ENCODE measurements at regions not wholly inside any gene's neighbourhood (a gene's known extent, or its start where the extent isn't known, plus 50 kb on each side); places are given as distances from the start of the nearest gene placed in this dataset.

- no peak for TF ChIP-seq TCF7L2 (IDR thresholded peaks at IDR 0.05; ENCODE audit: borderline replicate concordance, low read depth, low read length)
- no peak for TF ChIP-seq ZNF658 (tag by site-specific recombination; IDR thresholded peaks at IDR 0.05)
- TF ChIP-seq ZNF37A (tag by site-specific recombination; IDR thresholded peaks at IDR 0.05): no peak
- no peak for TF ChIP-seq WT1 (tag by site-specific recombination; IDR thresholded peaks at IDR 0.05)
- TF ChIP-seq EGR2 (tag by site-specific recombination; IDR thresholded peaks at IDR 0.05; ENCODE audit: low read depth): no peak
- no peak for TF ChIP-seq KLF17 (tag by site-specific recombination; IDR thresholded peaks at IDR 0.05)
- no peak for TF ChIP-seq BCL11A (tag by site-specific recombination; IDR thresholded peaks at IDR 0.05; ENCODE audit: low read depth)
- no peak for TF ChIP-seq ZNF560 (tag by site-specific recombination; IDR thresholded peaks at IDR 0.05; ENCODE audit: borderline replicate concordance)
- no peak for TF ChIP-seq ZFP41 (tag by site-specific recombination; IDR thresholded peaks at IDR 0.05; ENCODE audit: borderline replicate concordance)
- no peak for TF ChIP-seq ZNF830 (tag by site-specific recombination; IDR thresholded peaks at IDR 0.05; ENCODE audit: low read depth)
- TF ChIP-seq ZNF423 (tag by site-specific recombination; IDR thresholded peaks at IDR 0.05): no peak
These were observed 219.2 kb downstream of the FSCB start (continued) for GRCh38 chr14:44287858-44288257.

- TF ChIP-seq KLF8 (tag by site-specific recombination; IDR thresholded peaks at IDR 0.05) (no peak), ZNF391 (tag by site-specific recombination; IDR thresholded peaks at IDR 0.05; ENCODE audit: borderline replicate concordance, low read depth) (no peak), ZNF654 (tag by site-specific recombination; IDR thresholded peaks at IDR 0.05; ENCODE audit: low read depth) (no peak), ZNF426 (tag by site-specific recombination; IDR thresholded peaks at IDR 0.05) (no peak), ZNF23 (tag by site-specific recombination; IDR thresholded peaks at IDR 0.05; ENCODE audit: borderline replicate concordance) (no peak), ZNF302 (tag by site-specific recombination; IDR thresholded peaks at IDR 0.05; ENCODE audit: low read depth) (no peak), PBX3 (CRISPR knock-in tag; IDR thresholded peaks at IDR 0.05) (no peak), OVOL3 (tag by site-specific recombination; IDR thresholded peaks at IDR 0.05) (no peak), ZNF776 (tag by site-specific recombination; IDR thresholded peaks at IDR 0.05; ENCODE audit: borderline replicate concordance) (no peak), KLF9 (tag by site-specific recombination; IDR thresholded peaks at IDR 0.05; ENCODE audit: low read depth) (no peak), ZBTB17 (tag by site-specific recombination; IDR thresholded peaks at IDR 0.05) (no peak), ZNF311 (tag by site-specific recombination; IDR thresholded peaks at IDR 0.05; ENCODE audit: borderline replicate concordance) (no peak), ZNF549 (tag by site-specific recombination; IDR thresholded peaks at IDR 0.05) (no peak), PRDM2 (tag by site-specific recombination; IDR thresholded peaks at IDR 0.05; ENCODE audit: borderline replicate concordance) (no peak), ZBTB26 (tag by site-specific recombination; optimal IDR thresholded peaks at IDR 0.05) (no peak)
- no peak overlapping the region for H3K27ac ChIP-seq (ENCODE audit: extremely low read depth, low read depth, low read length)
- H3K4me1 ChIP-seq (ENCODE audit: control insufficient read depth, insufficient read depth, low read length): no peaks in the 10 kb centered on the region
- no peaks in the 10 kb centered on the region for H3K36me3 ChIP-seq (ENCODE audit: control insufficient read depth in 2 of 2, insufficient read depth in 1 of 2, low read length in 2 of 2)
- POLR2A ChIA-PET: no interaction called here
- H3K4me3 ChIP-seq (ENCODE audit: low read depth, low read length): no peak overlapping the region
- CTCF ChIA-PET: no interaction called here
- no peaks in the 10 kb centered on the region for H3K9me3 ChIP-seq (ENCODE audit: control insufficient read depth, insufficient read depth, low read depth, low read length)
These were observed 220.9 kb downstream of the FSCB start for GRCh38 chr14:44286201-44286600.

All from HEK293 (cell line).